IPS-20b (cell line): ENCODE measurements at regions not wholly inside any gene's neighbourhood (a gene's known extent, or its start where the extent isn't known, plus 50 kb on each side); places are given as distances from the start of the nearest gene placed in this dataset.
"Not testable (repeated sequence)": the region's sequence is repeated elsewhere in the genome, so short reads cannot be mapped to it uniquely, and the experiment has no call there.

Experiments
- H3K27ac ChIP-seq: one replicate; pipeline ENCODE4 v1.5.1; 2013; ENCODE audit warnings: low read length
- H3K27me3 ChIP-seq: 2 replicates; pipeline ENCODE4 v1.6.1; 2013; ENCODE audit warnings: mild to moderate bottlenecking, low read length, inconsistent platforms; ENCODE audit not compliant: insufficient read depth
- H3K36me3 ChIP-seq: 2 replicates; pipeline ENCODE4 v1.6.1; 2013; ENCODE audit warnings: low read depth, mild to moderate bottlenecking, inconsistent platforms, low read length, moderate library complexity; ENCODE audit not compliant: insufficient read depth
- H3K4me1 ChIP-seq: 2 replicates; pipeline ENCODE4 v1.6.1; 2013; ENCODE audit warnings: mild to moderate bottlenecking, control low read depth, inconsistent platforms, low read length, moderate library complexity; ENCODE audit not compliant: insufficient read depth
- H3K4me3 ChIP-seq: 2 replicates; pipeline ENCODE4 v1.5.1; 2013; ENCODE audit warnings: mild to moderate bottlenecking, low read length, inconsistent platforms
- H3K9ac ChIP-seq: 2 replicates; pipeline ENCODE4 v1.6.1; 2013; ENCODE audit warnings: low read depth, mild to moderate bottlenecking, inconsistent platforms, low read length, moderate library complexity
- H3K9me3 ChIP-seq: 2 replicates; pipeline ENCODE4 v1.6.1; 2013; ENCODE audit warnings: mild to moderate bottlenecking, low read depth, low read length, inconsistent platforms; ENCODE audit not compliant: insufficient read depth

DNA sequence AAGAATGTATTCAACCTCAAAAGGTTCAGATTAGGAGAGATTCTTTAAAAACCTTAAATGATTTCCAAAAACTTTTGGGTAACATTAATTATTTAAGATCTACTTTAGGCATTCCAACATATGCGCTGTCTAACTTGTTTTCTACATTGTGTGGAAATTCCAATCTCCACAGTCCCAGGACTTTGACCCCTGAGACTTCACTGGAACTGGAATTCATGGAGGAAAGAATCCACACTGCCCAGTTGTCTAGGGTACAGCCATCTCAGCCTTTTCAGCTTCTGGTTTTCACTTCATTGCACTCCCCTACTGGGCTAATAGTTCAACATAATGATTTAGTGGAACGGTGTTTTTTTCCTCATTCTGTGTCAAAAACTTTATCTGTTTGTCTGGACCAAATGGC lies 161.5 kb downstream of the IER5 start:
- peaks cover 9% of the 10 kb centered on the region for H3K9me3 ChIP-seq
- H3K27ac ChIP-seq: no peak overlapping the region
- no peaks in the 10 kb centered on the region for H3K27me3 ChIP-seq
- H3K4me1 ChIP-seq: 0 out of 2 replicates have a peak, but pooled peaks cover 6% of the 10 kb centered on the region
- H3K4me3 ChIP-seq: no peak overlapping the region
- no peak overlapping the region for H3K9ac ChIP-seq
- H3K36me3 ChIP-seq: no peaks in the 10 kb centered on the region

DNA sequence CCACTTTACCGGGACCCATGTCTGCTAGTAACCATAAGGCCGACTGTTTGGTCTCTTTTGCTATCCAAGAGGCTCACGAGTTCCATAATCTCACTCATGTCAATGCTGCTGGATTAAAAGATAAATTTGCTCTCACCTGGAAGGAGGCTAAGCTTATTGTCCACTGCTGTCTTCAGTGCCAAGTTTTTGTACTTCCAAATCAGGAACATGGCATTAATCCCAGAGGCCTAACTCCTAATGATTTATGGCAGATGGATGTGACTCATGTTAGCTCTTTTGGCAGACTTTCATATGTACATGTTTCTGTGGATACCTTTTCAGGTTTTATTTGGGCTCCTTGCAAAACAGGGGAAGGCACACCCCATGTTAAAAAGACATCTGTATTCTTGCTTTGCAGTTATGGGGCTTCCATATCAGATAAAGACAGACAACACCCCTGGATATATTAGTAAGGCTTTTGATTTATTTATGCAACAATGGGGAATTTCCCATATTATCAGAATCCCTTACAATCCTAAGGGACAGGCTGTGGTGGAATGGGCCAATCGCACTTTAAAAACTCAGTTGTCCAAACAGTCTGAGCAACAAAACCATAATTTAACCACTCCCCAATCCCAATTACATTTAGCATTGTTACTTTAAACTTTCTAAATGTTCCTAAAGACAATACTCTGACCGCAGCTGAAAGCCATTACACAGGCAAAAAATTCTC lies 162.7 kb downstream of the IER5 start:
- H3K27me3 ChIP-seq: no peaks in the 10 kb centered on the region
- H3K27ac ChIP-seq: no peak overlapping the region
- no peaks in the 10 kb centered on the region for H3K36me3 ChIP-seq
- 0 out of 2 replicates have a peak, but pooled peaks cover 6% of the 10 kb centered on the region for H3K4me1 ChIP-seq
- H3K4me3 ChIP-seq: peak overlapping the region; percentile 2; the same call in 1 of the 2 replicates
- no peak overlapping the region for H3K9ac ChIP-seq
- peaks cover 19% of the 10 kb centered on the region for H3K9me3 ChIP-seq

DNA sequence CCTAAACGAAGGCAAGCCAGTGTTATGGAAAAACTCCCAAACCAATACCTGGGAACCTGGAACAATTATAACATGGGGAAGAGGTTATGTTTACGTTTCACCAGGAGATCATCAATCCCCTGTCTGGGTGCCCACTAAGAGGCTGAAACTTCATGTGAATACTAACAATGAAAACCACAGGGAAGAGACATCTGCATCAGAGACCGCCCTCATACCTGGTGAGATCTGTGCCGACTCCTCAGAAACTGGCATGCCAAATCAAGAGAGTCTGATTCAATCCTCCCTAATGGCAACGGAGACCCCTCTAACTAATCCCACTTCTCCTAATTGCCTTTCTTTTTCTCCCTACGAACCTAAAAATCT lies 163.2 kb downstream of the IER5 start:
- Histone ChIP-seq H3K9me3 (peaks cover 19% of the 10 kb centered on the region), H3K27ac (no peak overlapping the region), H3K9ac (no peak overlapping the region), H3K4me1 (0 out of 2 replicates have a peak, but pooled peaks cover 6% of the 10 kb centered on the region), H3K4me3 (peak overlapping the region; percentile 21; the same call in 1 of the 2 replicates), H3K27me3 (no peaks in the 10 kb centered on the region), H3K36me3 (no peaks in the 10 kb centered on the region)

DNA sequence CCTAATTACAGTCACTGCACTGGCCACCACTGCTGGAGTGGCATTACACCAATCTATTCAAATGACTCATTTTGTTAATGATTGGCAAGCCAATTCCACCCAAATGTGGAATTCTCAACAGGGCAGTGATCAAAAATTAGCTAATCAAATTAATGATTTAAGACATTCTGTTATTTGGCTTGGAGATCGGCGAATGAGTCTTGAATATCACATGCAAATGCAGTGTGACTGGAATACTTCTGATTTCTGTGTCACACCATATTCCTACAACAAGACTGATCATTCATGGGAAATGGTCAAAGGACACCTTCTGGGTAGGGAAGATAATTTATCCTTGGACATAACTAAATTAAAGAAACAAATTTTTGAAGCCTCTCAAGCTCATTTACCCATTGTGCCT lies 165.1 kb downstream of the IER5 start:
- not testable (repeated sequence) for H3K27me3 ChIP-seq, H3K4me3 ChIP-seq, H3K36me3 ChIP-seq, H3K9ac ChIP-seq, H3K27ac ChIP-seq, H3K4me1 ChIP-seq
- peaks cover 14% of the 10 kb centered on the region for H3K9me3 ChIP-seq

DNA sequence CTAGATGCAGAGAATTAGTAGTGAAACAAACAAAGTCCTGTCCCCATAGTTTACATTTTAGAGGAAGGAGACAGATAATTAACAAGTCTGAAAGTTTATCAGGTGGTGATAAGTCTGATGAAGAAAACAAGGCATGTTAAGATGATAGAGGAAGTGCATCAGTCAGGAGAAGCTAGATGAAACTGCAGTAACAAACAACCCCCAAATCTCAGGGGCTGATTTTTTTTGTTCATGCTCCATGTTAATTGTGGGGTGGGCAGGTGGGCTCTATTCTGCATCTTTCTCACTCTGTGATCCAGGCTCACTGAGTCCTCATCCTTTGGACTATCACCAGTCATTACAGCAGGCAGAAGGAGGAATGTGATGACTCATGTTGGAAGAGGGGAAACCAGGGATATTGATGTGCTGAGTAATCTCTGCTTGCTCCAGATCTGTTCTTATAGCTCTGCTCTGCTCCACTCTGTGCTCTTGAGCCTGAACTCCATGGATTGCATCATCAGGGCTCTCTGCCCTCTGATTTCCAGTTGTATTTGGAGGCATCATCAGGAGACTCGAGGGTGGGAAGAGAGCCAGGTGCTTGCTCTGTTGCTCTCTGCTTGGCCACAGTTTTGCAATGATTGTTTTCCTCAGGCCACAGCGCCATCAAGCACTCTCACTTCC lies 166.9 kb downstream of the IER5 start:
- no peak overlapping the region for H3K9ac ChIP-seq
- H3K4me3 ChIP-seq: no peak overlapping the region
- 0 out of 2 replicates have a peak, but pooled peaks cover 6% of the 10 kb centered on the region for H3K4me1 ChIP-seq
- peaks cover 6% of the 10 kb centered on the region; the same call in 1 of the 2 replicates for H3K27me3 ChIP-seq
- H3K36me3 ChIP-seq: no peaks in the 10 kb centered on the region
- H3K9me3 ChIP-seq: peaks cover 14% of the 10 kb centered on the region
- H3K27ac ChIP-seq: no peak overlapping the region

DNA sequence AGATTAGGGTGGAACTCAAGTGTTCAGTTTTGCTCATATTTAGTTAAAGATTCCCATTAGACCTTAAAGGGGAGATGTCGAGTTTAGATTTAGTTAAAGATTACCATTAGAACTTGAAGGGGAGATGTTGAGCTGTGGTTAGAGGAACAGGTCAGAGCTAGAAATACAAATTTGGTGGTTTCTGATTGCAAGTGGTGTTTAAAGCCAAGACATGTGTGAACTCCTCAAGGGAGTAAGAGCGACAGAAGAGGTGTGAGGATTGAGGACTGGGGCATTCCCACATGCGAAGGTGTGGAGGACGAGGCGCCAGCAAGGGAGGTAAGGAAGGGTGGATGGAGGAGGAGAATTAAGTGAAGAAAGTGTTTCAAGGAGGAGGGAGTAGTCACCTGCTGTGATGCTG lies 168.6 kb downstream of the IER5 start:
- Histone ChIP-seq H3K27ac (no peak overlapping the region), H3K9me3 (peaks cover 14% of the 10 kb centered on the region), H3K36me3 (no peaks in the 10 kb centered on the region), H3K4me1 (0 out of 2 replicates have a peak, but pooled peaks cover 2% of the 10 kb centered on the region), H3K9ac (no peak overlapping the region), H3K4me3 (no peak overlapping the region), H3K27me3 (peaks cover 6% of the 10 kb centered on the region; the same call in 1 of the 2 replicates)

DNA sequence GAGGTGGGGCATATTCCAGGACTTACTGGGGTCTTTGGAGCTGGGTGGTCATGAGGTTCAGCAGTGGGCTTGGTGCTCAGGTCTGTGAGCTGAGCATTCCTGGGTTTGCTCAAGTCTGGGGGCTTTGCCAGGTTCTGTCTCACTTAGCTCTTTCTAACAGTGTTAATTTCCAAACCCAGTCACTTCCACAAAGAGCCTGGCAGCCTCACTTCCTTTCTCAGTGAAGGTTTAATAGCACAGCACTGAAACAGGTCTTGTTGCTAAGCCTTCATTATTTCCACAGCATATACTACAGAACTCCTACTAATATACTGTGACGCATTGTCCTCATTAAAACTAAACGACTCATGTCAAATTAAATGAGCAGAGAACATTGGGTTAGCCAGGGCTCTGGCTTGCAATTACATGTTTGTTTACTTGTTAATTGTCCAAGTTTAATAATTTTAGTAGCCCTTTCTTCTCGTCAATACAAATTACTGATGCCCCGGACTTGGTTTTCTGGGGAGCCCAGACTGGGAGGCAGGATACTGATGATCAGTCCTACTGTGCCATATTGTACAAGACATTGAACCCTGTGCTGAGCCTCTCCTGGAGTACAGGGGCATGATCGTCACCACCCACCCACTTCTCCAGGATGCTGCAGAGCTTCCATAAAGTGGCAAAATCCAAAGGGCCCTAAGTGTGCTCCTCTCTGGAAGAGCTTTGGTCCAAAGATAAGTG lies 170.7 kb downstream of the IER5 start:
- Histone ChIP-seq H3K4me1 (no peaks in the 10 kb centered on the region), H3K9ac (no peak overlapping the region), H3K27ac (no peak overlapping the region), H3K4me3 (no peak overlapping the region), H3K36me3 (no peaks in the 10 kb centered on the region), H3K27me3 (peaks cover 6% of the 10 kb centered on the region; the same call in 1 of the 2 replicates), H3K9me3 (peaks cover 14% of the 10 kb centered on the region)

DNA sequence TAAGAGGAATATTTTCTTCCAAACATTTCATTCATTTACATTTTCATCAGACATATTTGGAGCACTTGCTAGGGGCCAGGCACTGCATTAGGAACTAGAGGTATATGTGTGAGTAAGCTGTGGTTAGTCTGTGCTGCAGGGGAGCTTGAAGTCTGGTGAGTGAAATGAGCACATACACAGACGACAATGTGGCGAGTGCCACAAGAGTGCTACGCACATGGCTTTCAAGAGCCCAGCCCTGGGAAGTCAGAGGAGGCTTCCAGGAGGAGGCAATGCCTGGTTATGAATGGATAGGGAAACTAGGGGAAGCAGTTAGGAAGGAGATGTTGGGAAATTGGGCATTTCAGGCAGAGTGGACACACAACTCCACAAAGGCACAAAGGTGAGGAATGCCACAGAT lies 171.8 kb downstream of the IER5 start:
- no peaks in the 10 kb centered on the region for H3K4me1 ChIP-seq
- no peak overlapping the region for H3K9ac ChIP-seq
- no peak overlapping the region for H3K27ac ChIP-seq
- H3K27me3 ChIP-seq: peaks cover 6% of the 10 kb centered on the region; the same call in 1 of the 2 replicates
- H3K4me3 ChIP-seq: no peak overlapping the region
- peaks cover 8% of the 10 kb centered on the region for H3K9me3 ChIP-seq
- H3K36me3 ChIP-seq: no peaks in the 10 kb centered on the region

DNA sequence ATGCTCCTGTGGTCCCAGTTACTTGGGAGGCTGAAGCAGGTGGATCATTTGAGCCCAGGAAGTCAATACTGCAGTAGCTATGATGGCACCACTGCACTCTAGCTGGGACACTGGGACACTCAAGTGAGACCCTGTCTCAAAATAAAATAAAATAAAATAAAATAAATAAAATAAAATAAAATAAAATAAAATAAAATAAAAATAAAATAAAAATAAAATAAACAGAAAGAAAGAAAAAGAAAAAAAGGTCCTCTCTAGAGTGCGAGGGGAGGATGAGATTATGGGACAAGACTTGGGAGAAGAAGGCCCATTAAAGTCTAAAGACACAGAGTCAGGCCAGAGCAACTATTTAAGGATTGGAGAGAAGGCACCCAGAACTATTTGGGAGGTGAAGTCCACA lies 172.5 kb downstream of the IER5 start:
- no peak overlapping the region for H3K9ac ChIP-seq
- H3K9me3 ChIP-seq: 0 out of 2 replicates have a peak, but pooled peaks cover under 1% of the 10 kb centered on the region
- no peak overlapping the region for H3K27ac ChIP-seq
- no peak overlapping the region for H3K4me3 ChIP-seq
- H3K27me3 ChIP-seq: peaks cover 6% of the 10 kb centered on the region; the same call in 1 of the 2 replicates
- no peaks in the 10 kb centered on the region for H3K36me3 ChIP-seq
- H3K4me1 ChIP-seq: no peaks in the 10 kb centered on the region

DNA sequence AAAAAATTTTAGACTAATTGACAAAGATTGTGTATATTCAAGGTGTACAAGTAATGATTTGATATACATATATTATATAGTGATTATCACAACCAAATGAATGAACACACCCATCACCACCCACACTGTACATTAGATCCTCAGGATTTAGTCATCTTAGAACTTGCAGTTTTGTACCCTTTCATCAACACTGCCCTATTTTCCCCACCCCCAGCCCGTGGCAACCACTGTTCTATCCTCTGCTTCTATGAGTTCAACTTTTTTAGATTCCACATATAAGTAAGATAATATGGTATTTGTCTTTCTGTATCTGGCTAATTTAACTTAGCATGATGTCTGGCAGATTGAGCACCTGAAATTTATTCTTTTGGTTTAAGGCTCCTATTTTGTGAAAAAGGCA lies 173.6 kb downstream of the IER5 start:
- H3K9me3 ChIP-seq: no peaks in the 10 kb centered on the region
- no peaks in the 10 kb centered on the region for H3K36me3 ChIP-seq
- no peak overlapping the region for H3K9ac ChIP-seq
- H3K27ac ChIP-seq: no peak overlapping the region
- no peaks in the 10 kb centered on the region for H3K4me1 ChIP-seq
- H3K4me3 ChIP-seq: no peak overlapping the region
- H3K27me3 ChIP-seq: peaks cover 6% of the 10 kb centered on the region; the same call in 1 of the 2 replicates

DNA sequence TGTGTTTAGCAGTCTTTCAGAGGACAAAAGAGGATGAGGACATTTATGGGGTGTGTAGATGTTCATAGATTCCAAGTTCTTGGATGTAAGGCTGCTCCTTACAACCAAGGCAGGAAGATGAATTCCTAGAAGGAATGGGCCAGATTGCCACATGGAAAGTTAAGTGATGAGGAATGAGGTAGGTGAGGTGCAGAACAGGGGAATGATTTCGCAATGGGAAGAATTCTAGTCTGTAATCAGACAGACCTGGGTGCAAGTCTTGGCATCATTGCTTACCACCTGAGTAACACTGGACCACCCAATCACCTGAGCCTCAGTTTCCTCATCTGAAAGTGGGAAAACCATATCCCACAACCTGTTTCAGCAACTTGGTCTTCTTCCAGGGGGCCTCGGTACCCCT lies 174.9 kb downstream of the IER5 start:
- no peaks in the 10 kb centered on the region for H3K27me3 ChIP-seq
- H3K9ac ChIP-seq: no peak overlapping the region
- no peak overlapping the region for H3K4me3 ChIP-seq
- no peaks in the 10 kb centered on the region for H3K36me3 ChIP-seq
- H3K4me1 ChIP-seq: no peaks in the 10 kb centered on the region
- no peaks in the 10 kb centered on the region for H3K9me3 ChIP-seq
- no peak overlapping the region for H3K27ac ChIP-seq
